Keratinocyte (primary cell): ENCODE measurements at regions not wholly inside any gene's neighbourhood (a gene's known extent, or its start where the extent isn't known, plus 50 kb on each side); places are given as distances from the start of the nearest gene placed in this dataset.

Experiments
- DNase-seq: peaks from one replicate; pipeline ENCODE4 v3.0.0-alpha.2; 2011; ENCODE audit warnings: low read depth, missing footprints, low spot score
- FAIRE-seq: peaks from 2 replicates; lab custom pipeline; 2011; peaks lifted over from hg19 to GRCh38; lab: Jason Lieb, UNC
- H2AFZ ChIP-seq: 2 replicates; pipeline ENCODE4 v1.6.0; 2012; ENCODE audit warnings: low read length, control low read depth, inconsistent platforms; ENCODE audit not compliant: control insufficient read depth
- H3K27ac ChIP-seq: 2 replicates; pipeline ENCODE4 v1.5.1; 2011; ENCODE audit warnings: low read length; ENCODE audit not compliant: control insufficient read depth, insufficient read depth
- H3K27me3 ChIP-seq: 3 replicates; pipeline ENCODE4 v1.6.0; 2011; ENCODE audit warnings: low read length; ENCODE audit not compliant: control insufficient read depth, insufficient read depth; ENCODE audit errors: extremely low read depth
- H3K36me3 ChIP-seq, 2 experiments: 2 replicates in 1 of 2; 3 replicates in 1 of 2; pipeline ENCODE4 v1.5.1; 2011; ENCODE audit warnings: low read length in 2 of 2, mild to moderate bottlenecking in 1 of 2; ENCODE audit not compliant: control insufficient read depth in 2 of 2, insufficient read depth in 2 of 2; ENCODE audit errors: extremely low read depth in 1 of 2
- H3K4me1 ChIP-seq: 3 replicates; pipeline ENCODE4 v1.5.1; 2011; ENCODE audit warnings: low read length; ENCODE audit not compliant: control insufficient read depth, insufficient read depth; ENCODE audit errors: extremely low read depth
- H3K4me2 ChIP-seq: 3 replicates; pipeline ENCODE4 v1.6.0; 2011; ENCODE audit warnings: low read depth, low read length; ENCODE audit not compliant: control insufficient read depth, insufficient read depth; ENCODE audit errors: extremely low read depth
- H3K4me3 ChIP-seq, 3 experiments: fragments of 200-600 bp in 1 of 3; sonication (generic) in 1 of 3; 2 replicates in 2 of 3; 3 replicates in 1 of 3; pipeline ENCODE4 v1.5.1; 2011 to 2016; ENCODE audit warnings: low read length in 3 of 3, mild to moderate bottlenecking in 3 of 3, control low read depth in 2 of 3, inconsistent platforms in 1 of 3, low read depth in 1 of 3, mixed read lengths in 1 of 3, mixed run types in 1 of 3, moderate library complexity in 1 of 3; ENCODE audit not compliant: control insufficient read depth in 2 of 3, insufficient read depth in 2 of 3; ENCODE audit errors: extremely low read depth in 1 of 3
- H3K79me2 ChIP-seq: 2 replicates; pipeline ENCODE4 v1.6.0; 2012; ENCODE audit warnings: low read length; ENCODE audit not compliant: control insufficient read depth, insufficient read depth
- H3K9ac ChIP-seq: 3 replicates; pipeline ENCODE4 v1.6.0; 2011; ENCODE audit warnings: low read length; ENCODE audit not compliant: control insufficient read depth, insufficient read depth; ENCODE audit errors: extremely low read depth
- H3K9me1 ChIP-seq: 3 replicates; pipeline ENCODE4 v1.6.0; 2011; ENCODE audit warnings: low read length; ENCODE audit not compliant: control insufficient read depth, insufficient read depth; ENCODE audit errors: extremely low read depth
- H3K9me3 ChIP-seq: 2 replicates; pipeline ENCODE4 v1.5.1; 2012; ENCODE audit warnings: low read depth, low read length; ENCODE audit not compliant: control insufficient read depth
- H4K20me1 ChIP-seq: 3 replicates; pipeline ENCODE4 v1.6.0; 2011; ENCODE audit warnings: low read length; ENCODE audit not compliant: control insufficient read depth, insufficient read depth; ENCODE audit errors: extremely low read depth
- CTCF ChIP-seq, 3 experiments: IDR thresholded peaks in 1 of 3; conservative IDR thresholded peaks in 1 of 3; optimal IDR thresholded peaks in 1 of 3; 2 replicates in 2 of 3; 3 replicates in 1 of 3; pipeline versions ENCODE3 to v1.5.1; 2011; ENCODE audit warnings: low read length in 3 of 3, mild to moderate bottlenecking in 3 of 3, moderate library complexity in 2 of 3, control low read depth in 1 of 3, inconsistent platforms in 1 of 3; ENCODE audit not compliant: insufficient read depth in 2 of 3; ENCODE audit errors: extremely low read depth in 1 of 3
- EZH2 ChIP-seq: IDR thresholded peaks from one replicate; pipeline ENCODE4 v1.6.1; 2012; ENCODE audit warnings: inconsistent platforms, mild to moderate bottlenecking, low read length, moderate library complexity
- dilution Hi-C: fragments of 300-500 bp; cut with MboI; formaldehyde crosslinking; loops from one replicate; pipeline ENCODE4 v1.7.0; 2020; ENCODE audit warnings: low sequenced_read_pairs; ENCODE audit not compliant: extremely low pct_ligation_motif_present

- Histone ChIP-seq H3K9ac (no peak overlapping the region), H3K27me3 (no peaks in the 10 kb centered on the region), H3K4me3 (no peak overlapping the region), H2AFZ (no peak overlapping the region), H3K4me2 (no peak overlapping the region), H4K20me1 (no peaks in the 10 kb centered on the region), H3K36me3 (no peaks in the 10 kb centered on the region), H3K9me3 (no peaks in the 10 kb centered on the region), H3K4me1 (peaks cover 11% of the 10 kb centered on the region), H3K79me2 (no peaks in the 10 kb centered on the region), H3K9me1 (no peaks in the 10 kb centered on the region), H3K27ac (no peak overlapping the region)
- FAIRE-seq (no peak), DNase-seq (no peak)
- TF ChIP-seq CTCF (optimal IDR thresholded peaks at IDR 0.05 in 1 of 3, IDR thresholded peaks at IDR 0.05 in 1 of 3, conservative IDR thresholded peaks at IDR 0.05 in 1 of 3; ENCODE audit: extremely low read depth in 1 of 3, insufficient read depth in 2 of 3, low read length in 3 of 3) (no peak), EZH2 (no peak)
- dilution Hi-C loops, result no loop called here
These were observed 64.1 kb upstream of the ZNF608 start for GRCh38 chr5:124810396-124811006.

GRCh38 chr5:124812771-124813358 lies 66.4 kb upstream of the ZNF608 start:
- DNase-seq, result no peak
- no peaks in the 10 kb centered on the region for H3K36me3 ChIP-seq
- H4K20me1 ChIP-seq, result no peaks in the 10 kb centered on the region
- H3K4me3 ChIP-seq, result no peak overlapping the region
- H3K4me2 ChIP-seq, result no peak overlapping the region
- no peaks in the 10 kb centered on the region for H3K4me1 ChIP-seq
- H3K9ac ChIP-seq, result no peak overlapping the region
- no peaks in the 10 kb centered on the region for H3K27me3 ChIP-seq
- H3K27ac ChIP-seq, result no peak overlapping the region
- dilution Hi-C loops, result no loop called here
- H3K9me1 ChIP-seq, result no peaks in the 10 kb centered on the region
- no peak for TF ChIP-seq EZH2
- no peak for TF ChIP-seq CTCF (optimal IDR thresholded peaks at IDR 0.05 in 1 of 3, IDR thresholded peaks at IDR 0.05 in 1 of 3, conservative IDR thresholded peaks at IDR 0.05 in 1 of 3; ENCODE audit: extremely low read depth in 1 of 3, insufficient read depth in 2 of 3, low read length in 3 of 3)
- H3K79me2 ChIP-seq, result no peaks in the 10 kb centered on the region
- no peaks in the 10 kb centered on the region for H3K9me3 ChIP-seq
- FAIRE-seq, result peak; percentile 48
- peak overlapping the region; percentile 41 for H2AFZ ChIP-seq
